NCI-H82 treated with DMSO at 0.1 percent for 48 hours (cell line): ENCODE measurements at regions not wholly inside any gene's neighbourhood (a gene's known extent, or its start where the extent isn't known, plus 50 kb on each side); places are given as distances from the start of the nearest gene placed in this dataset.

Experiments
- DNase-seq: peaks from one replicate; lab custom pipeline; 2025; ENCODE audit not compliant: unreplicated experiment; lab: John Stamatoyannopoulos, UW

DNA sequence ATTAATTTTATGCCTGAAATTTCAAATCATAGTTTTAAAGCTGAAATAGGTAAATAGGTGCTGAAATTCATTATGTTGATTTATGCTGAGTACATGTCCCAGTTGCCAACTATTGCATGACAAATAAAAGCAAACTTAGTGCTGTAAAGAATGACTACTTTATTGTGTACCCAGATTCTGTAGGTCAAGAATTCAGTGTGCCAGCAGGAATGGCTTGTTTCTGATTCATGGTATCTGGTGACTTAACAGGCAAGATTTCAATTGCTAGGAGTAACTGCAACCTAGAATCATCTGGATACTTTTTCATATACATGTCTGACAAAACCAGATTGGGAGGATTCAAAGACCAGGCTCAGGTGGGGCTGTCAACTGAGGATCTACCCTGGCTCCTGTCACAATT is 678.4 kb upstream of the ADAMTS5 start:
- DNase-seq: no peak

DNA sequence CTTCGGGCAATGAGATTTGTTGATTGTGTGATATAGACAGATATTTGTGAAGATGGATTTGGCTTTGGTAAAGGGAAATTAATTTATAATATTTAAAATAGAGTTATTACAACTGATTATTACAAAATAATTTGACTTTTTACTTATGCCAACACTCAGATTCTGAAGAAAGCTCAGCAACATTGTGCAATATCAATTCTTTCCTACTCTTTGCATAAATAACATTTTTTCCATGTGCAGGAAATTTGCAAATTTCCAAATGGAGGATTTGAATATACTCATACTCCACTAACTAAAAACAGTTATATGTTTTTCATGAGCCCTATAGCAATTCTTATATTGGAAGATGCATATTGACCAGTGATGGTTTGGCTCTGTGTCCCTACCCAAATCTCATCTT is 676.4 kb upstream of the ADAMTS5 start:
- no peak for DNase-seq

- no peak for DNase-seq
Measured at GRCh38 chr21:27639286-27639685, 672.4 kb upstream of the ADAMTS5 start.

DNA sequence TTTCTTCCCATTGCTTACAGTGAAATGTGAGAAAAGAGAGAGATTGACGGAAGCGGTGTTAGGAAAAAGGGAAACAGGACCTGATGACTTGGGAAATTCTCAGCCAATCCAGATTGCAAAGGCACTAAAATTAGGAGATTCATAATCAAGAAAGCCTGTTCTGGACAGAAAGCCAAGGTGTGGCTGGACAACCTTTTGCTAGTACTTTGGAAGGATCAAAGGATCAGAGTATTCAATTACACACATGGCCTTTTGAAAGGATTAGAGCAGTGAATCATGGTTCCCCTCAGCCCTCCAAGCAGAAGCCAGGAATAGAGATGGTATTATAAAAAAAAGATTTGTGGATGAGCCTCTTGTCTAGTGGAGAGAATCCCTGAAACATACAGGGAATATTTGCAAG is 669.8 kb upstream of the ADAMTS5 start:
- DNase-seq: no peak

GRCh38 chr21:27633631-27634030 is 666.7 kb upstream of the ADAMTS5 start:
- no peak for DNase-seq

DNA sequence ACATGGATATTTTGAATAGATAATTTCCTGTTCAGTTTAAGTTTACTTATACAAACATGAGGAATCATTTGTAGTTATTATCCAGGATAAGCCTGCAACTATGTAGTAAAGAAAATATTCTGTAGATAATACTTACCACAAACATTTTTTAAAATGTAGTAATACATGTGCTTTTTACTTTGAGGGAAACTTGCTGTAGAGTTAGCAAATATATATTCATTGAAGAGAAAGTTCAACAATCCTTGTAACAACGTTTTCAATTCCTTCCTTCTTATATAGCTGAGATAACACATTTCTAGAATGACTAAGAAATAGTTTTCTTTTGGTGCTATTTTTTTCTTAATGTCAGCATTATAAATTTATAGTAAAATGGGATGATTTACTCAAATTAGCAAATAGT is 664.6 kb upstream of the ADAMTS5 start:
- no peak for DNase-seq

GRCh38 chr21:27622631-27623030 is 655.7 kb upstream of the ADAMTS5 start:
- DNase-seq: no peak

DNA sequence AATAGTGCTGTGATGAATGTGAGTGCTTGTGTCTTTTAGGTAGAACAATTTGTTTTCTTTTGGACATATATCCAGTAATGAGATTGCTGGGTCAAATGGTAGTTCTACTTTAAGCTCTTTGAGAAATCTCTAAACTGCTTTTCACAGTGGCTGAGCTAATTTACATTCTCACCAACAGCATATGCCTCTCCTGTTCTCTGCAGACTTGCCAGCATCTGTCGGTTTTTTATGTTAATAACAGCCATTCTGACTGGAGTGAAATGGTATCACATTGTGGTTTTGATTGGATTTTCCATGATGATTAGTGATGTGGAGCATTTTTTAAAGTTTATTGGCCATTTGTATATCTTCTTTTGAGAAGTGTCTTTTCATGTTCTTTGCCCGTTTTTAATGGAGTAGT is 647.3 kb upstream of the ADAMTS5 start:
- no peak for DNase-seq

- no peak for DNase-seq
Measured at GRCh38 chr21:27606422-27606821, 639.5 kb upstream of the ADAMTS5 start.

- DNase-seq: no peak
Measured at GRCh38 chr21:27596196-27596595, 629.3 kb upstream of the ADAMTS5 start.

GRCh38 chr21:27595716-27596115 is 628.8 kb upstream of the ADAMTS5 start:
- no peak for DNase-seq

DNA sequence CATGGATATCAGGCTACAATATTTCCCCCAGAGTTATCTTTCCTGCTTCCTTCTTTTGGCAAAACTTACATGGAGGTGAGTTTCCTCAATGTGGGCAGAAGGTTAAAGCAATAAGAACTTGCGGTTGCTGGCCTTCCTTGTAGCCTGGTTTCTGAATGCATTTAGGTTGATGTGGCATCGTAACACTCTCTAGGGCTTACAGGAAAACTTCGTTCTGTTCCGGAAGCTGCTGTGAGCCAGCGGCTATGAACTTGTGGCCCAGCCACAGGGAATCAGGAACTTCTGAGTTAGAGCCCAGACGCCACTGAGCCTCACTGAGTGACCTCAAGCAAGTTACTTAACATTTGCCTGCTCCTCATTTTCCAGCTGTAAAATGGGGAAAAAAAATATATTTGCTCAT is 623.4 kb upstream of the ADAMTS5 start:
- no peak for DNase-seq

DNA sequence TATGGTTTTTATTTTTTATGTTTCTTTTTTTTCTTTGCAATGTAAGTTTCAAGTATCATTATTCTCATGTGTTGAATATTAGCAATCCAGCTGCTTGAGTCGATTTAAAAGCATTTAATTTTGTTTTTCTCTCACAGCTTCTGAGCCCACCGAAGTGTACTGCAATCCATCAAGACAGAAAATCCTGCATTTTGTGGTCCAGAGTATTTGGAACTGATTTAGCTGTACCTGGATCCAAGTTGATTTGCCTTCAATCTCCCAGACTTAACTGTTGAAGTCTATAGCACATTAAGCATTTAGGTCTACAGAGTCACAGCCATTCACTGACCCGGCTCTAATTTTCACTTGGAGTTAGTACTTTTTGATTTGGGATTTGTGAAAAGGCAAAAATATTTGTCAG is 622.9 kb upstream of the ADAMTS5 start:
- no peak for DNase-seq

GRCh38 chr21:27586986-27587385 is 620.1 kb upstream of the ADAMTS5 start:
- no peak for DNase-seq

GRCh38 chr21:27586326-27586725 is 619.4 kb upstream of the ADAMTS5 start:
- no peak for DNase-seq

DNA sequence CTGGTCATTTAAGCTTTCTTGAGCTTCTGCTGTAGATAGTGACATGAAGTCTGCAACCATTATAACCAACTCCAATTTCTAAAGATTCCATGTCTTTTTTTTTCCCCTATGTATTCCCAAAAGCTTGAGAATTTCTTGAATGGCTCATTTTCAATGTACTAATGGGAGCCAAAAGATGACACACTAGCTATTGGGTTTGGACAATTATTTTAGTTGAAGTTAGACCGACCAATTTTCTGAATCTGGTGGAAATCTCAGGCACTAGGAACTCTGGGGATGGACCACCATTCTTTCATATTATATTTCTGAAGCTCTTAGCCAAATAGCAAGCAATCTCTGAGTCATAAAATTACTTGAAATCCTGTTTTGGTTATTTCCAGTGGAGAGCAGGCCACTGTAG is 617.4 kb upstream of the ADAMTS5 start:
- DNase-seq: no peak

- DNase-seq: no peak
Measured at GRCh38 chr21:27582948-27583430, 616.1 kb upstream of the ADAMTS5 start.

GRCh38 chr21:27582246-27582947 is 615.5 kb upstream of the ADAMTS5 start:
- no peak for DNase-seq

DNA sequence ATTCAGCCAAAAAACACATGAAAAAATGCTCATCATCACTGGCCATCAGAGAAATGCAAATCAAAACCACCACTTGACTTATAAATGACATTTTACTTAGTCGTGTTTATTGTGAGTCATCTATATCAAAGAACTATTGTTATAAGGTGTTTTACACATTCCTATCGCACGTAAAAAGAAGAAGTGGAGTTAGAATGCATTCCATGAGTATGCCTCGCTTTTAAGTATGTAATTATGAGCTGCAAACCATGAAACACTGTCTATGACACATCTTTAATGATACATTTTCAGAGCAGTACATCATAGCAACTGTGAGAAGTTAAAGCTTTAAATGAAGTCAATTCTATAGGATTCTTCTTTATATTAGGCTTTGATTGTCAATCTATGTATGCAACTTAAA is 614.3 kb upstream of the ADAMTS5 start:
- DNase-seq: no peak

DNA sequence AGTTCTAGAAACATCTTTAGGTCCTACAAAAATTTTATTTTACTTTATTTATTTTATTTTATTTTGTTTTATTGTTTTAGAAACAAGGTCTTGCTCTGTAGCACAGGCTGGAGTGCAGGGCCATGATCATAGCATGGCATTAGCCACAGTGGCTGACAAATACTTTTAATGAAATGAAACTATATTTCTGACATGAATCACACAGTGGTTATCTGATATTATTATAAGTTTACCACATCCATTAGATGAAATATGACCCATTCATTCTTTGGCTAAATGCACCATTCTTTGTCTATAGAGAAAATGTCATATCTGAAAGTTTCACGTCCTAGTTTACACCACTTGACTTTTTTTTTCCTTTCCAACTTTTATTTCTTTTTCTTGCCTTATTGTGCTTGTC is 613.4 kb upstream of the ADAMTS5 start:
- DNase-seq: no peak

DNA sequence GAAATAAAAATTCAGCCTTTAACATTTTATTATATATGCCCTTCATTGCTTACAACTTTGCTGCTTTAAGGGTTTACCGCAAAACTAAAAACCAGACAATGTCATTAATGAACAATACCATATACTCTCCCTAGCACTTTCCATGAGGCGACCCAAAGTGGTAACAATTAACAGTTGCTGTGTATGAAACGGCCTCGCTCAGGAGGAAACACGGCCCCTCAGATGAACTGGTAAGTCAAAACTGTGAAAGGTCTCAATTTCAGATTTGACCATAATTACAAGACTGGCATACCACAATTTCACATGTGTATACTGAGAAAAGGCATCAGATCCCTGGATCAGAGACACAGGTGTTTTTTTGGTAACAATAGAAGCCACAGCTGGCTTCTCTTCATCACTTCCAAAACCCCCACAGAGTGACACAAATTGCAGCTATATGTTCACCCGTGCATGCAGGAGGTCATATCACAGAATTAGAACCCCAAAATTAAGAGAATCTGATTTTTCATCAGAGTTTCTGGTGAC is 611.9 kb upstream of the ADAMTS5 start:
- DNase-seq: no peak

DNA sequence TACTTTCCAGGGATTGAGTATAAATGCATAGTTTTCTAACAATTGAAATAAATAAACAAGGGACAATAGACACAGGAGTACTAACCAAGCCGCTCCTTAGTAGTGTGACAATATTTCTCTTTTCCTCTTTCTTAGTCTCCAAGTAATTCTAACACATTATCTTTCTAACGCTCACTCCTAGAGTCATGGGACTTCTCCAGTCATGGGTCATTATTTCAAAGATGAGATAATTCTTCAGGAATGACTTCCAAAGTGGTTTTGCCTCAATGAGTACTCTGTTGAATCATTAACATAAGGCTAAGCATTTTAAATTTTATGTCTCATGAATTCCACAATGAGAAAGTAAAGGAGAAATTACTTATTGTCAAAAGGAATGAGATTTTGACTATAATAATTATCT is 605.8 kb upstream of the ADAMTS5 start:
- DNase-seq: no peak

DNA sequence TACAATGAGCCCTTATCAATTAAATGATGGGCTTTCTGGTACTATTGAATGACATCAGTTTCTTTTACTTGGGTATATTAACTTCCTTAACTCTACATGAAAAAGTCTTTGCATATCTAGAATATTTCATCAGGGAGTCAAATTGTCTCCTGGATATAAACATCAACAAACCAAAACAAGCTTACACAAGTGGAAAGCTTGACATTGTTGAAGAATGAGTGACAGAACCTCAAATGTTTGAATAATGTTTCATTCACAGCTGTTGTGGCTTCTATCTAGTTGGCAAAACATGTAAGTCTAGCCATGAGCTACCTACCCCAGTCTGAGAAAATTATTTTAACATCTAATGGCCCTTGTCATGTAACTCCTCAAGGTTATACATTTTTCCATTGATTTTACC is 604.8 kb upstream of the ADAMTS5 start:
- no peak for DNase-seq
